GM21737 (cell line): ENCODE measurements at regions not wholly inside any gene's neighbourhood (a gene's known extent, or its start where the extent isn't known, plus 50 kb on each side); places are given as distances from the start of the nearest gene placed in this dataset.

Source experiments
- ATAC-seq: cut with Tn5 transposase; IDR thresholded peaks from one replicate; pipeline ENCODE4 v1.9.1; 2021; ENCODE audit warnings: mild to moderate bottlenecking, moderate library complexity; ENCODE audit not compliant: unreplicated experiment

GRCh38 chr13:80284290-80284689, 56.6 kb downstream of the SPRY2 start:
- ATAC-seq, result no peak

GRCh38 chr13:80278706-80279105, 62.2 kb downstream of the SPRY2 start:
- ATAC-seq, result no peak

GRCh38 chr13:80276371-80277289, 64.3 kb downstream of the SPRY2 start:
- no peak for ATAC-seq

- no peak for ATAC-seq
Measured at GRCh38 chr13:80274643-80275042, 66.3 kb downstream of the SPRY2 start.

GRCh38 chr13:80273718-80274117, 67.2 kb downstream of the SPRY2 start:
- ATAC-seq, result no peak

GRCh38 chr13:80265348-80265747, 75.6 kb downstream of the SPRY2 start:
- no peak for ATAC-seq

GRCh38 chr13:80263745-80264513, 77.0 kb downstream of the SPRY2 start:
- ATAC-seq, result no peak

- no peak for ATAC-seq
Measured at GRCh38 chr13:80262051-80262695, 78.8 kb downstream of the SPRY2 start.

- ATAC-seq, result no peak
Measured at GRCh38 chr13:80259159-80259558, 81.8 kb downstream of the SPRY2 start.

- peak; percentile 67 for ATAC-seq
Measured at GRCh38 chr13:80256352-80256932, 84.5 kb downstream of the SPRY2 start.

GRCh38 chr13:80255946-80256345, 85.0 kb downstream of the SPRY2 start:
- ATAC-seq, result no peak

- ATAC-seq, result no peak
Measured at GRCh38 chr13:80251403-80251802, 89.5 kb downstream of the SPRY2 start.

GRCh38 chr13:80250213-80250810, 90.6 kb downstream of the SPRY2 start:
- ATAC-seq, result no peak

GRCh38 chr13:80249516-80250212, 91.3 kb downstream of the SPRY2 start:
- no peak for ATAC-seq

GRCh38 chr13:80245162-80245733, 95.7 kb downstream of the SPRY2 start:
- ATAC-seq, result no peak

- no peak for ATAC-seq
Measured at GRCh38 chr13:80244574-80244973, 96.4 kb downstream of the SPRY2 start.

- no peak for ATAC-seq
Measured at GRCh38 chr13:80242728-80243427, 98.0 kb downstream of the SPRY2 start.

- no peak for ATAC-seq
Measured at GRCh38 chr13:80239571-80240255, 101.2 kb downstream of the SPRY2 start.

GRCh38 chr13:80239116-80239515, 101.8 kb downstream of the SPRY2 start:
- ATAC-seq, result no peak
